ENCODE measurements at regions not wholly inside any gene's neighbourhood (a gene's known extent, or its start where the extent isn't known, plus 50 kb on each side); places are given as distances from the start of the nearest gene placed in this dataset.

DNA sequence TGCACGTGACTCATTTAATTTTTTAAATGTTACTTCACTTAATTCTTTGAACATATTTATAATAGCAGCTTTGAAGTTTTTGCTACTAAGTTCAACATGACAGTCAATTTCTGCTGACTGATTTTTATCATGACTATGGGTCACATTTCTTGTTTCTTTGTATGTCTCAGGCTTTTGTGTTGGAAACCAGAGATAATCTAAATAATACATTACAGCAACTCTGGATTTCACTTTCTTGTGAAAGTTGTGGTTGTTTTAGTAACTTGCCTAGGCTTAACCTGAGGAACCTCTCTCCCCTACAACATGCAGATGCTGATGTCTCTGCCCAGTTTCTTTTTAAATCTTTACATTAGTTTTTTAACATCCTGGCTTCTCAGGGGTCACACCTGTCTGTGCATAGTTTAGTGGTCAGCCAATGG, 180.8 kb downstream of the CCDC71L start:
- DNase-seq, result no peak

DNA sequence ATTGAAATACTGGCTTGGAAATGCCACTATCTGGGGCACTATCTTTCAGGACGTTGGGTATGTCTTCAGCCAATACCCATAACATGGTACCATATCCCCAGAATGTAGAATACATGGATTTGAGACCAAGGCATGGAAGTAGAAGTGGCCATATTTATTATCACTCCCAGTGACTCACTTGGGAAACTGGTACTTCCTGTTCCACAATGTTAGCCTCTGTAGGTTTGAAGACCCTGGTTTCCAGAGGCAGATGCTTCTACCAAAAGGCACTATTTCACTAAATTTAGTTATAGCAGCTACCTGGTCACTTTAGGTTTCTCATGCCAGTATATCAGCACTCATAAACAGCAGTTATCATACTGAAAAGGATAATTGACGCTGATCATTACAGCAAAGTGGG, 184.2 kb downstream of the CCDC71L start:
- no peak for DNase-seq

DNA sequence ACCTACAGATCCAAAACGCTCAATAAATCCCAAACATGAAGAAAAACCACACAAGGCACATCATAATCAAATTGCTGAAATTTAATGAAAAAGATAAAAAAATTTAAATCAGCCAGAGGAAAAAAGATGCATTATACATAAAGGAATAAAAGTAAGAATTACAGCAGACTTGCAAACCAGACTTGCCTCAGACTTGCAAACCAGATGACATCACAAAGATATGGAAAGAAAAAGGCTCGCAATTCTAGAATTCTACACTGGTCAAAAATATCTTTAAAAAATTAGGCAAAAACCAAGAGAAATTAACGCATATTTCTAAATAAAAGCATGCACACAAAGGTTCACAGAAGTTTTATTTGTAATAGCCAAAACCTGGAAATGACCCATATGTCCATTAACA, 188.0 kb upstream of the NAMPT start:
- DNase-seq, result no peak

DNA sequence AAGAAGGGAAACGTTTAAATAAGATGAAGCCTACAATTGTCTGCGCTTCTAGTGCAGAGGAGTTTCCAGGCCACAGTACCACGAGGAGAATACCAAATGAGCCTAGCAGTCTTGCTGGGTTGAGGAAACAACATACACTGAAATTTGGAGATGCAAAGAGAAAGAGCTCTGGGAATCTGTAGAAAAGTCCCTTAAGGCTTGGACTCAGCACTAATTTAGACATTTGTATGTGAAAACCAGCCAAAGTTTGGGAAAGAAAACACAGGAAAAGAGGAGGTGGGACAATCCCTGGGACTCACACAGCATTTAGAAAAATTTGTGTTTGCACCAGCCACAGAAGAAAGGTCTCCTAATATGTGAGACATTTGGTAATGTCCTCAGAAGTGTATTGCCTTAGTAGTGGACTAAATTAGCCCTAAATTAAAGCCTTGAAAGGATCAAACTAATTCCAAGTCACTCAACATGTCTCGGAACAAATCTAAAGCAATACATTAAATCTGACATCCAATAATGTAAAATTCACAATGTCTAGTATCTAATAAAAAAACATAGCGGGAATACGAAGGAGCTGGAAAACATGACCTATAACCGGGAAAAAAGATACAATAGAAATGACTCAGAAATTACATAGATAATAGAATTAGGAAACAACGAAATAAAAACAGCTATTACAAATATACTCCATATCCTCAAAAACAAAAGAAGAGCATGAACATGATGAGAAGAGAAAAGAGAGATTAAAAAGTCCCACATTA, 187.1 kb upstream of the NAMPT start:
- no peak for DNase-seq

DNA sequence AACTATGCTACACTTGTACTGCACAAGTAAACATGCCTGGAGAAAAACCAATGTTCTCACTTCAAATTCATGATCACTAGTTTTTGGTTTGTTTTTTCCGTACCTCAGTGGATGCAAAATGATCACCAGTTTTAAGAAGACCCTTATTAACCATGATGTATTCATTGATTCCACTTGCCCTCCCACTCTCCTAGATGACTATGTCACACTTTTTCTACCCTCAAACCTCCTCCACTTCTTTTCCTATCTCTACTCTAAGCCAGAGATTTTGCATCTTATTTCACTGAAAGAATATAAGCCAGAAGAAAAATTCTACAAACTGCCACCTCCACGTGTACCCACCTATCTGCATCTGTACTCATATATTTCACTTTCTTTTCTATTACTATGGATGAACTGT, 186.2 kb upstream of the NAMPT start:
- no peak for DNase-seq

DNA sequence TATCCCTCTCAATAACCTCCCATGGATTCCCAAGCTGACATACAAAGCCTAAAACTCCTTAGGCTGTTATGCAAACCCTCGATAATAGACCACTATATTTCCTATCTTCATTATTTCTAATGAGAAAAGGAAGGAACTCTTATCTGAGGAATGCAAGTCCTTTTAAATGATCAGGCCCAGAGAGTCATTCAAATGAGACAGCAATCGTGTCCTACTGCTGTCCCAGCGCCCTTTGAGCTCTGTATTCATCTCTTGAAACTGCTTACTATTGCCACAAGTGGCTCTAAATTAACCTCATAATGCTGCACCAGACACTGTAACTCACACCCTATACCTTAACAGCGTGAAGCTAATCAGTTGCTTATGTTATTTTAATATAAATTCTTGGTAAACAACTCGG, 182.1 kb upstream of the NAMPT start:
- DNase-seq, result no peak

DNA sequence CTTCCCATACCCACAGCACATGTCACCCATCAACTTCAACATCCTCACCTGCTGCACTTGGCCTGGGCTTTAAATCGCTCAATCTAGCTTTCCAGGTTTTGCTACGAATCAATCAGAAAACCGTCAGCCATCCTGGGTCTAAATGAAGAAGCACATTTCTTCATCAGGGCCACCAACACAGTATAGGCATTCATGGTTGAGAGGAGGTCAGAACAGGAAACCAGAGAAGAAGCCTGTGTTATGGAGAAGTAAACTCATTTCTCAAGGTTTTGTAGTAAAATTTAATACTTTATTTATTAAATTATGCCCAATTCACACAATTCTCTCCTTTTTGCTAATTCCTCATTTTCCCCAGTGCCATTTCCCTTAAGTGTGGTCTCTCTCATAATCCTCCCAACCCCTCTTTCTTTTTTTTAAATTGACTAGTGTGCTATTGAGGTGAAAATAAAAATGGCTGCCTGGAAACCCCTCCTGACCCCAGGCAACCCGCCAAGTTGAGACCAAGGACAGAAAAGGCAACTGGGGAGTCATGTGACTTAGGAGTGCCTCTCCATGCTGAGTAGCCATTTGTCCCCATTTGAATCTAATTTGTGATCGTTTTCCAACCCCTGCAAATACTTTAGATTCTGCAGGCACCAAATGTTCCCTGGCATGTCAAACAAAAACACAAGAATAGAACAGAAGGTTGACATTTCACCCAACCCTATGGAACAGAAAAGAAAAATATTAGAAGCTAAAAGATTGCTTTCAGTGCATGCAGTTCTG, 181.1 kb upstream of the NAMPT start:
- DNase-seq, result no peak

DNA sequence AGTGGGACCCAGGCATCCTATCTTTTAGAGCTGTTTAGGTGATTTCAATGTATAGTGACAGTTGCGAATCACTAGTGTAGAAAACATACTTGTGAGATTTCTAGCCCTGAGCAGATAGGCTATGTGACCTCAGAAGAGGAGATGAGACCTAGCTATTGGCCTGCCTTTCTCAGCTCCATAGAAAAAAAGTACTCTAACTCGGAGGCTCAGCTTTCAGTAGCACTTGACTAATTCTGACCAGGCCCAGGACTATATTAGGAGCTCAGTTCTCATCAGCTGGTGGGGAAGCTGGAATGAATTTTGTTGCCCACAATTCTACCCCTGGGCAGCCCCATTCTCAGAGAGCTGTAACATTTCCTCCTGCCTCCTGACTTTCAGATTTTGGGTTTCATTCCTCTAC, 179.9 kb upstream of the NAMPT start:
- DNase-seq, result no peak

DNA sequence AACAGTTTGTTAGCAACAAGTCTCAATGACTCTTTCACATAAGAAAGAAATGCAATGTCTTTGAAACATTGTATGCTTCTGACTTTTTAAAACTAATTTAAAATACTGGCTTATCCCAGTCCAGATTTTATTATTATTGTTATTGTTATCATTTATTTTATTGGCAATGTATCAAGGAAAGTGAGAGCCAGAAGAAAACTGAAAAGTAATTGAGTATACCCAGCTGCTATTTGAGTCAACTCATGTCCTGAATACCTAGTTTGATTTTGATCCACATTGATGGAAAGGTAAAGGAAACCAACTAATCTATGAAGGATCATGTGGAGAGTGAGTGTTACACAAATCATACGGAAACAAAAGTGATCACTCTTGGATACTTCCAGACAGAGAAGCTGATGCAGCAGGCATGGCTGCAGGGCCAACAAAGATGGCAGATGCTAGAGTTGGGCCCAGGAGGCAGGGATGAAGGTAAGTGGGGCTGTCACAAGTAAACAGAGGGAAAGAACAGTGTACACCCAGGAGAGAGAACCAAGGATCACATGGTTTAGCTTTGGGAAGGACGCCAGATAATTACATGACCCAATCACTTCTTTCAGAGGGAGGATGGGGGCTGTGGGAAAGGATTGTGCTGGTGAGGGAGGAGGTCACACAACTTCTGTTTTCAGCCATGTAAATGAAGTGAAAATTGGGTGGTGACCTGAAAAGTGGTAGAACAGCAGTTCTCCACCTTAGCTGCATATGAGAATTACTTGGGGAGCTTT, 179.2 kb upstream of the NAMPT start:
- no peak for DNase-seq

DNA sequence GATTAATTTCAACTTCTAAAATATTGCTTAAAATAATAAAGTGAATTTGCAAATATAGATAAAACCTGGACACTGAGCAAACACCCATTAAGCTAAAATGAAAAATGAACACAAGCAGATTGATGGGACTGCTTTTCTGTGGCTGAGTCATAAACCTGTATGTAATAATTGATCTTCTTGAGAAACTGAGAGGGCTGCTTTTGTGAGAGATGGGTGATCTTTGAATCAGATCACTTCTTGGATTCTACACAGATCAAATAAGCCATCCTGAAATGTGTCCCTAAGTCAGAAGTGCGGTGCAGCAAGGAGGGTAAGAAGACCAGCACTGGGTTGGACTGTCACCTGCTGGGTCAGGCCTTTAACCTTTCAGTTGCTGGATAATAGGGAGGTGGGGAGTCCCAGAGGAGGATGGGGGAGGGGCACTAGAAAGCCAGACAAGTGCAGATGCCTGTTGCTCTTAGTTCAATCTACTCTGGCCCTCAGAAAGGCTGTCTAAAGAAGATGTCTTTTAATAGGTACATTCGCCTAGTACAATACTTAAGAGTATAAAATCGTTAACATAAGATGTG, 178.2 kb upstream of the NAMPT start:
- no peak for DNase-seq

DNA sequence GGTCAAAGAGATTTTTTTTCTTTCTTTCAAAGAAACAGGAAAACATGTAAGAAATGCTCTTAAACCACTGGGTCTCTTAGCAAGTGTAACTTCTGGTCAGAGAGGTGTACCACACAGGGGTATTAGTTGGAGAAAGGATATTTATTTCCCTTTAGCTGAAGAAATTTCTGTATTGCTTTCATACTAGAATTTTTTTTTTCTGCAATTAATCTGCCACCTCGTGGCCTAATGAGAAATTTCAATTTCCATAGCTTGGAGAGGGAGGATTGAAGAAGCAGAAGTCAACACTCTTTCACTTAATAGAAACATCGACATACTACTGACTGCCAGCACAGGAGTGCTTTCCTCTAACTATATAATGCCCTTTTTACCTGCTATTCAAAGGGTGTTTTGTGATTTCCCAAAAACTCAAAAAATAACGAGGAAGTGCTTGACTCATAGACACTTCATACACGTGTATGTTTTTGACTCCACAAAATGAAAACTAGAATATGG, 177.6 kb upstream of the NAMPT start:
- no peak for DNase-seq

DNA sequence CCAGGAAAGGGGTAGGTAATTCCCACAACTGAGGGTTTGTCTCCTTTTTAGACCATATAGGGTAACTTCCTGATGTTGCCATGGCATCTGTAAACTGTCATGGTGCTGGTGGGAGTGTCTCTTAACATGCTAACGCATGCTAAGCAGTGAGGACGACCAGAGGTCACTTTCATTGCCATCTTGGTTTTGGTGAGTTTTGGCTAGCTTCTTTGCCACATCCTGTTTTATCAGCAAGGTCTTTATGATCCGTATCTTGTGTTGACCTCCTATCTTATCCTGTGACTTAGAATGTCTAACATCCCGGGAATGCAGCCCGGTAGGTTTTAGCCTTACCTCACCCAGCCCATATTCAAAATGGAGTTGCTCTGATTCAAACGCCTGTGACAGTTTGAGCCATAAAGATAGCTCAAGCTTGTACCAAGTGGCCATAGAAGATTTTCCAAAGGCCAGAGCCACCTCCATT, 176.0 kb upstream of the NAMPT start:
- no peak for DNase-seq

DNA sequence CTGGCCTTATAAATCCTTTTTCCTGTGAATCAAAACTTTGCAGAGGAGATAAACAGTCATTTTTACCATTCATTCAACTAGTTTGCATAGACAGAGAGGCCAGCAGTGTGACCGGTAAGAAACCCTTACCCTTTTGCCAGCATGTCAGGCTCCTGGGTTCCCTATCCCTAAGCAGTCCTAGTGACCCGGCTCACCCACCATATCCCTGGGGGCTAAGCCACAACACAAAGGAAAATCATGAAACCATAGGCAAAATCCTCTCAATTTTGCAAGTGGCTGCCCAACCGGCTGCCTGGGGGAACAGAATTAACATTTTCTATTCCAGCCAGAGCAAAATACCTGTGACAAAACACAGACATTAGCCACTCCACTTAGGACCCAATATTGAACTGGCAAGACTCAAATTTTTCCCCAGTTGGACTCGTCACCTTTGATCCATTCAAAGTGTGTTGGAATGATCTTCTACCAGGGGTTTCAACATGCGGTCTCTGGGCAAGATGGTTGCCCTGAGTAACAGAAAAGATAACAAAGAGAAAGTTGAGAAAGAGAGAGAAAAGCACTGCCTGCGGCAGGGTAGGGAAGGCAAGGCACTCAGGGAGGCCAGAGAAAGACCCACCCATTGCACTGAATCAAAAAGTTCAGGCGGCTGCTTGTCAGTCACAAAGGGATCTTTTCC, 174.8 kb upstream of the NAMPT start:
- DNase-seq, result no peak

DNA sequence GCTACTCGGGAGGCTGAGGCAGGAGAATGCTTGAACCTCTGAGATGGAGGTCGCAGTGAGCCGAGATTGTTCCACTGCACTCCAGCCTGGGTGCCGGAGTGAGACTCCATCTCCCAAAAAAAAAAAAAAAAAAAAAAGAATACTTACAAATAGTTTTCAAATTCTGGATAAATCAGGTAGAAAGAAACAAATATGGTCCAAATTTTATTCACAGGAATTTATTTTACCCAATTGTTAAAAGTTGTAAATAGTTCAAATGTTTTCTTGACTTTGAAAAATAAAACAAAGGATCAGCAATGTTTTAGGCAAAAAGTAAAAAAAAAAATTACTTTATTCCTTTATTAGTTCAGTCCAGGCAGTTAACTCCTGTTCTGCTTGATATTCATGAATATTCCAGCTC, 172.9 kb upstream of the NAMPT start:
- no peak for DNase-seq

DNA sequence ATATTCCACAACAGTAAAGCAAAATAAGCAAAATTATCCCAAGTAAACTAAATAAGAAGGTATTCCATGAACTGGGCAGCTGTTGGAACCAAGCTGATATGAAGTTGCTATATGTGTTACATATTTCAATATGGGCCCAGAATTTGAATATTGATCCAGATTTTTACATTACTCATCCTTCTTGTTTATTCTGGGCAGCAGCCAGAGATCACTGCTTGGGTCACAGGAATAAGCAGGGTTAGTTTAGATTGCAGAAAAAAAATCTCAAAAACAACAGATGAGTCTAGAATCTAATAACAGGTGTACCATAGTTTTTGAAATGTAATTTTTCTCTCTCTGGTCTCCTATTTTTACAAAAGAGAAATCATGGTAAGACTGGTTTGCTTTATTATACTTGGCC, 171.5 kb upstream of the NAMPT start:
- no peak for DNase-seq

DNA sequence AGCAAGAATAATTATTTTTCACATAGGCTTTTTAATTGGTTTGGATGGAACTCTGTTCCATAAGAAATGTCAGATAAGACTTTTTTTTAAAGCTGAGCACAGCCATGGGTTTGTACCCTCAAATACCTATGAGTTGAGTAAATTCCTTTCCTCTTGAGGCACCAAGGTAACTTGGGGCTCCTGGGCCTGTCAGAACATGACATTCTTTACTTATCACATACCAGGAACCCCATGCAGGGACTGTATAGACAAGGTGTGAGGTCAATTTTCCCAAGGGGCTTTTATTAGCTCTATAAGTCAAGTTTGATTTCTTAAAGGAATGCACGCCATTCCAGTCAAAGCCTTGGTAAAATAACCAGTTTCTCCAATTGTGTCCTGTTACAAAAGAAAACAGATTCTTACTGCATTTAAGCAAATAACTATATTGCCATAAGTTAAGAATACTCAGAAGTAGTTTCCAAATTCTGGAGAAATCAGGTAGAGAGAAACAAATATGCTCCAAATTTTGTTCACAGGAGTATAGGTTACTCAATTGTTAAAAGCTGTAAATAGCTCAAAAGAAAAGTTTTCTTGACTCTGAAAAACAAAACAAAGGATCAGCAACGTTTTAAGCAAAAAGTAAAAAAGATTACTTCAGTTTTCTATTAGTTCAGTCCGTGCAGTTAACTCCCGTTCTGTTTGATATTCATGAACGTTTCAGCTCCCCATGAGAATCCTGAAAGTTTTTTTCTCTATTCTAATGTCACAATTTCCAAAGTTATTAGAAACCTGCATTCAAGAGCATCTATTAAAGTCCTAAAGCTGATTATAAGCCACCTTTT, 167.5 kb upstream of the NAMPT start:
- no peak for DNase-seq

DNA sequence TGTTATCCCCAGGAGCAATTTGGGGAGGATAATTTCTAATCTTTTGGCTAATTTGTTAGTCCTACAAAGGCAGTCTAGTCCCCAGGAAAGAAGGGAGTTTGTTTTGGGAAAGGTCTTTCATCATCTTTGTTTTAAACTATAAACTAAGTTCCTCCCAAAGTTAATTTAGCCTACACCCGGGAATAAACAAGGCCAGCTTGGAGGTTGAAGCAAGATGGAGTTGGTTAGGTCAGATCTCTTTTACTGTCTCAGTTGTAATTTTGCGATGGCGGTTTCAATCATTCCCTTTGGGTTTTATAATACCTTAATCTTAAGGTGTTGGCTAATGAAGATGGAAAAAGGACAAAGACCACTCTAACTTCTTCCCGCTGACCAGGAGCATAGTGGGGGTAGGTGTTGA, 166.4 kb upstream of the NAMPT start:
- no peak for DNase-seq

DNA sequence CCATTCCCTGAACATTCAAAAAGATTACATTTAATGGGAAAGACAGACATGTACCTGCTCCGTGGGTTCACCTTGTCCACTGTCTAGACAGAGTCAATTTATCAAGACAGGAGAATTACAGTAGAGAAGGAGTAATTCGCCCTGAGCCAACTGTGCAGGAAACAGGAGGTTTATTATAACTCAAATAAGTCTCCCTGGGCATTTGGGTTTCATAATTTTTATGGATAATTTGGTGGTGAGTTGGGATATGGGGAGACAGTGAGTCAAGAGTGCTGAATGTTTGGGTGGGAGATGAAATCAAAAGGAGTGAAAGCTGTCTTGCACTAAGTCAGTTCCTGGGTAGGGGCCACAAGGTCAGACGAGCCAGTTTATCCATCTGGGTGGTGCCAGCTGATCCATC, 165.9 kb upstream of the NAMPT start:
- DNase-seq, result no peak

DNA sequence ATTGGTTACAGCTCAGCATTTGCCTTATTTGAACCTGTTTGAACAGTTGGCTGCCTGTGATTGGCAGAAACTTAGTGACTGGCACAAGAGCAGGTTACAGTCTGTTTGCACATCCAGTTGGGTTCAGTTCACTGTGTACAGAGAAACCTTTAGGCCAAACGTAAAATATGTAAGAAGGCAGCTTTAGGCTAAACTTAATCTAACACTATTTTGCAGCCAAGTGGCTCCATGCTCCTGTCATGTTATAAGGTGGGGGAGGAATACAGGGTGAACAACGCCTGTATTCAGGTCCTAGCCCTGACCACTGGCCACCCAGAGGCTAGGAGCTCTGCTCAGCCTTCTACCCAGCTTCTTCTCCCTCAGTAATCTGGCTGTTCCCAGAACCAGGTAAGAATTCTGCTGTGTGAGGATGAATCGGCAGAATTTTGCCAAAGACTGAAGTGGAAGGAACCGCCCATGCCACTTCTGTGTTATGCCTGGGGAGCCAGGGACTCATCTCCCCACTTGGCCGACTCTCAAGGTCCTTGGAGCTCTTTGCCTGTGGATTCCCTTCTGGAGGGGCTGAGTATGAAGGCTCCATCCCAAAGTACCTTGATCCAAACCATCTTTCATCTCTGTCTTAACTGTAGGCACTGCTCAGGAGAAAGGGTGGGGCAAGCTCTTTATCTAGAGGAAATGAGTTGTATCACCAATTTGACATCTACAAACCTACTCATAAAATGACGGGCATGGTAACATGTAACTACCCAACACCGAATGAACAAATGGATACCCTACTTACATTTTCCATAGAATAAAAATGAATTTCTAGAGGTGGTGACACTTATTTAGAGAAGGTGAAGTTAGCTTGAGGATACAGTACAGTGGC, 164.4 kb upstream of the NAMPT start:
- DNase-seq, result no peak

DNA sequence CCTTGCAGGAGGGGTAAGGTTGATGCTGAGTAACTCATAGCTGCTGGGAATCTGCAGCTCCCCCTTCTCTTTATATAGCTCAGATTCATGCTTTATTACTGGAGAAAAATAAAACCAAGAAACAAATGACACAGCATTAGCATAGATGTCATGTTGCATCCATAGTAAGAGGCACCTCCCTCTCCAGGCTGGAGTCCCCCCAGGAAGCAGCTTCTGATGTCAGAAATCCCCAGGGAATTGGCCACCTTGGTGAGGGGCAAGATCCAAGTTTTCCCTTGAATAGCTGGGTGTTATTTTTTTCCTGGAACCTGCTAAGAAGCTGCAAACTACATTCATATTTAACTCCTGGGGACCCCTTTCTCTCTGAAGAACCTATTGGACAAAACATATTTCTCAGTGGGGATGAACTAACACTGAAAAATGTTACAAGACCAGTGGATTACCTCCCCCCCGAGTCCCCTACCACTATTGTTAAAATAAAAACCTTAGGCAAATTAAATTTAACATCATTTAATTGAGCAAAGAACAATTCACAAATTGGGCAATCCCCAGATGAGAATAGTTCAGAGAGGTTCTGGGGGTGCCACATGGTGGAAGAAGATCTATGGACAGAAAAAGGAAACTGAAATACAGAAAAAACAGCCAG, 163.7 kb upstream of the NAMPT start:
- DNase-seq, result no peak

Measured in DMS 273 treated with DMSO at 0.1 percent for 48 hours (cell line).